ENCODE measurements at regions not wholly inside any gene's neighbourhood (a gene's known extent, or its start where the extent isn't known, plus 50 kb on each side); places are given as distances from the start of the nearest gene placed in this dataset.
A peak's percentile ranks its signal among the peaks of the same experiment; 100 is the strongest.

- Histone ChIP-seq H2AFZ (ENCODE audit: low read length) (no peak overlapping the region), H2BK120ac (replicated peaks; ENCODE audit: low read depth, low read length) (no peak overlapping the region), H2BK12ac (ENCODE audit: low read depth, low read length) (no peak overlapping the region), H3K4me2 (ENCODE audit: insufficient read depth in 1 of 2, low read depth in 2 of 2, low read length in 2 of 2) (peak overlapping the region; percentile 80 to 99), H3K79me1 (ENCODE audit: low read depth, low read length) (no peaks in the 10 kb centered on the region), H4K8ac (ENCODE audit: extremely low read depth, insufficient read depth, low read length) (no peak overlapping the region), H3K4me1 (replicated peaks in 1 of 4; ENCODE audit: control insufficient read depth in 3 of 4, insufficient read depth in 4 of 4, low read length in 3 of 4) (peaks cover 0 to 21% (median 10%) of the 10 kb centered on the region in 4 experiments), H3K27ac (ENCODE audit: low read depth, low read length) (no peak overlapping the region), H2AK5ac (ENCODE audit: low read depth, low read length) (no peak overlapping the region), H3K79me2 (ENCODE audit: control insufficient read depth in 1 of 2, insufficient read depth in 2 of 2, low read length in 2 of 2) (no peaks in the 10 kb centered on the region), H3K18ac (ENCODE audit: extremely low read depth, low read length) (no peak overlapping the region), H3K27me3 (replicated peaks in 1 of 4; ENCODE audit: control insufficient read depth in 3 of 4, extremely low read depth in 1 of 4, insufficient read depth in 3 of 4, low read length in 3 of 4) (peaks cover 28 to 90% (median 86%) of the 10 kb centered on the region in 4 experiments), H3K9ac (replicated peaks in 1 of 4; ENCODE audit: extremely low read depth in 1 of 4, low read depth in 3 of 4, low read length in 3 of 4) (no peak overlapping the region), H2BK20ac (ENCODE audit: low read length) (no peak overlapping the region), H4K91ac (replicated peaks; ENCODE audit: insufficient read length, low read length) (no peak overlapping the region), H4K5ac (ENCODE audit: insufficient read length, low read depth, low read length) (no peak overlapping the region), H3K23ac (ENCODE audit: insufficient read length) (no peak overlapping the region), H4K20me1 (replicated peaks in 1 of 2; ENCODE audit: control insufficient read depth in 1 of 2, insufficient read depth in 2 of 2, low read length in 2 of 2) (peaks cover 0 to 2% of the 10 kb centered on the region in 2 experiments), H3K4me3 (ENCODE audit: extremely low read depth in 1 of 4, insufficient read depth in 2 of 4, low read depth in 3 of 4, low read length in 4 of 4) (peak overlapping the region; percentile 38 to 77 (median 44); a peak in 7 of 8 replicates), H2BK5ac (ENCODE audit: low read depth, low read length) (no peak overlapping the region), H3K56ac (replicated peaks; ENCODE audit: insufficient read length, low read depth, low read length) (no peak overlapping the region), H3K4ac (replicated peaks; ENCODE audit: insufficient read length, low read depth, low read length) (no peak overlapping the region), H2BK15ac (ENCODE audit: low read length) (no peak overlapping the region), H3K14ac (ENCODE audit: insufficient read length) (no peak overlapping the region), H3K9me3 (ENCODE audit: insufficient read depth in 2 of 2, low read depth in 1 of 2, low read length in 1 of 2) (no peaks in the 10 kb centered on the region), H3K36me3 (ENCODE audit: control insufficient read depth in 2 of 4, insufficient read depth in 4 of 4, low read length in 3 of 4) (no peaks in the 10 kb centered on the region), H3K23me2 (ENCODE audit: low read depth, low read length) (peaks cover 23% of the 10 kb centered on the region)
- WGBS, 2 experiments (ENCODE audit: extremely low coverage in 1 of 2, insufficient coverage in 1 of 2, insufficient read length in 1 of 2, insufficient replicate concordance in 2 of 2, low coverage in 1 of 2, low lambda C conversion rate in 2 of 2, missing lambda C conversion rate in 1 of 2): 2% methylated on average over 26 of the region's 35 CpGs; no CpG with 5 or more reads in 1 of the 2 experiments
- CTCF ChIA-PET (ENCODE audit: partially characterized antibody): interaction anchor here (1.2 kb wide), 1 partner anchor 141 kb away, joined by 3 read pairs; no protein-coding TSS in a partner anchor
- FAIRE-seq (no peak), DNase-seq (ENCODE audit: low read depth in 1 of 2, low spot score in 2 of 2) (peak in 1 of 2 experiments; percentile 56)
- POLR2A ChIA-PET (ENCODE audit: partially characterized antibody): no interaction called here
- TF ChIP-seq TEAD4 (IDR thresholded peaks at IDR 0.05; ENCODE audit: low read depth, low read length) (0 out of 2 replicates have a peak, but pooled peaks have one; percentile 24), SUZ12 (IDR thresholded peaks at IDR 0.05; ENCODE audit: low read length) (peak; percentile 39), SRF (IDR thresholded peaks at IDR 0.05; ENCODE audit: low read depth, low read length) (no peak), KDM4A (IDR thresholded peaks at IDR 0.05; ENCODE audit: low read depth, low read length, severe bottlenecking) (peak; percentile 11)
These were observed 145.1 kb upstream of the ZNF536 start for GRCh38 chr19:30227012-30227621.

Measured in H1 (cell line).